ENCODE measurements at regions not wholly inside any gene's neighbourhood (a gene's known extent, or its start where the extent isn't known, plus 50 kb on each side); places are given as distances from the start of the nearest gene placed in this dataset.

- no peak overlapping the region for H3K4me3 ChIP-seq
- no peak for TF ChIP-seq POLR2A (IDR thresholded peaks at IDR 0.05)
- TF ChIP-seq CTCF (IDR thresholded peaks at IDR 0.05), result no peak
- intact Hi-C loops (cut with DNase I; ENCODE audit: low total_unique reads), result no loop called here
- H3K27me3 ChIP-seq, result no peaks in the 10 kb centered on the region
- no peak overlapping the region for H3K27ac ChIP-seq
- 75 to 79% methylated on average over 4 to 6 of the region's 6 CpGs for WGBS, 2 donors
- H3K4me1 ChIP-seq, result peaks cover 13% of the 10 kb centered on the region
- no peaks in the 10 kb centered on the region for H3K36me3 ChIP-seq (ENCODE audit: low read depth, missing control alignments)
- H3K9me3 ChIP-seq, result no peaks in the 10 kb centered on the region
- DNase-seq, result no peak
These were observed 372.1 kb downstream of the RPS24 start for GRCh38 chr10:78405736-78406135.

- H3K36me3 ChIP-seq (ENCODE audit: low read depth, missing control alignments), result no peaks in the 10 kb centered on the region
- TF ChIP-seq CTCF (IDR thresholded peaks at IDR 0.05), result no peak
- no peak for TF ChIP-seq POLR2A (IDR thresholded peaks at IDR 0.05)
- intact Hi-C loops (cut with DNase I; ENCODE audit: low total_unique reads), result no loop called here
- H3K9me3 ChIP-seq, result no peaks in the 10 kb centered on the region
- WGBS, 2 donors, result 7 to 12% methylated on average over 10 of the region's 10 CpGs
- H3K27ac ChIP-seq, result no peak overlapping the region
- H3K27me3 ChIP-seq, result no peaks in the 10 kb centered on the region
- DNase-seq, result no peak
- H3K4me3 ChIP-seq, result peak overlapping the region; percentile 45 to 47
- H3K4me1 ChIP-seq, result peaks cover 13% of the 10 kb centered on the region
These were observed 373.0 kb downstream of the RPS24 start for GRCh38 chr10:78406648-78407008.

- peak; percentile 98 for DNase-seq
- H3K4me3 ChIP-seq, result peak overlapping the region; percentile 45 to 47
- 12 to 19% methylated on average over 9 to 20 of the region's 20 CpGs for WGBS, 2 donors
- no peaks in the 10 kb centered on the region for H3K36me3 ChIP-seq (ENCODE audit: low read depth, missing control alignments)
- no peak for TF ChIP-seq POLR2A (IDR thresholded peaks at IDR 0.05)
- no peak for TF ChIP-seq CTCF (IDR thresholded peaks at IDR 0.05)
- intact Hi-C loops (cut with DNase I; ENCODE audit: low total_unique reads), result no loop called here
- no peak overlapping the region for H3K27ac ChIP-seq
- no peaks in the 10 kb centered on the region for H3K9me3 ChIP-seq
- H3K4me1 ChIP-seq, result peaks cover 13% of the 10 kb centered on the region
- no peaks in the 10 kb centered on the region for H3K27me3 ChIP-seq
These were observed 373.5 kb downstream of the RPS24 start for GRCh38 chr10:78407009-78407711.

- intact Hi-C loops (cut with DNase I; ENCODE audit: low total_unique reads), result no loop called here
- Histone ChIP-seq H3K27me3 (no peaks in the 10 kb centered on the region), H3K4me1 (peaks cover 13% of the 10 kb centered on the region), H3K36me3 (ENCODE audit: low read depth, missing control alignments) (no peaks in the 10 kb centered on the region), H3K9me3 (no peaks in the 10 kb centered on the region), H3K27ac (no peak overlapping the region), H3K4me3 (no peak overlapping the region)
- TF ChIP-seq POLR2A (IDR thresholded peaks at IDR 0.05) (no peak), CTCF (IDR thresholded peaks at IDR 0.05) (no peak)
- WGBS, 2 donors, result 74 to 81% methylated on average over 7 to 10 of the region's 10 CpGs
- no peak for DNase-seq
These were observed 374.3 kb downstream of the RPS24 start for GRCh38 chr10:78407966-78408365.

Data from testis (tissue), 2 donors.